Stimulated activated CD8-positive, alpha-beta memory T cell treated with anti-CD3 and anti-CD28 coated beads, Interleukin-4, amount 100 ng/mL, for 1 hour (primary cell): ENCODE measurements at regions not wholly inside any gene's neighbourhood (a gene's known extent, or its start where the extent isn't known, plus 50 kb on each side); places are given as distances from the start of the nearest gene placed in this dataset.
"Not testable (repeated sequence)": the region's sequence is repeated elsewhere in the genome, so short reads cannot be mapped to it uniquely, and the experiment has no call there.

Experiments used
- DNase-seq, 2 donors: peaks; one replicate each; pipeline ENCODE4 v3.0.0-alpha.2; 2020; ENCODE audit warnings: low read depth in 2 of 2, low spot score in 1 of 2

- no peak for DNase-seq
Measured at GRCh38 chr22:27240298-27241075, 561.1 kb downstream of the MN1 start.

DNA sequence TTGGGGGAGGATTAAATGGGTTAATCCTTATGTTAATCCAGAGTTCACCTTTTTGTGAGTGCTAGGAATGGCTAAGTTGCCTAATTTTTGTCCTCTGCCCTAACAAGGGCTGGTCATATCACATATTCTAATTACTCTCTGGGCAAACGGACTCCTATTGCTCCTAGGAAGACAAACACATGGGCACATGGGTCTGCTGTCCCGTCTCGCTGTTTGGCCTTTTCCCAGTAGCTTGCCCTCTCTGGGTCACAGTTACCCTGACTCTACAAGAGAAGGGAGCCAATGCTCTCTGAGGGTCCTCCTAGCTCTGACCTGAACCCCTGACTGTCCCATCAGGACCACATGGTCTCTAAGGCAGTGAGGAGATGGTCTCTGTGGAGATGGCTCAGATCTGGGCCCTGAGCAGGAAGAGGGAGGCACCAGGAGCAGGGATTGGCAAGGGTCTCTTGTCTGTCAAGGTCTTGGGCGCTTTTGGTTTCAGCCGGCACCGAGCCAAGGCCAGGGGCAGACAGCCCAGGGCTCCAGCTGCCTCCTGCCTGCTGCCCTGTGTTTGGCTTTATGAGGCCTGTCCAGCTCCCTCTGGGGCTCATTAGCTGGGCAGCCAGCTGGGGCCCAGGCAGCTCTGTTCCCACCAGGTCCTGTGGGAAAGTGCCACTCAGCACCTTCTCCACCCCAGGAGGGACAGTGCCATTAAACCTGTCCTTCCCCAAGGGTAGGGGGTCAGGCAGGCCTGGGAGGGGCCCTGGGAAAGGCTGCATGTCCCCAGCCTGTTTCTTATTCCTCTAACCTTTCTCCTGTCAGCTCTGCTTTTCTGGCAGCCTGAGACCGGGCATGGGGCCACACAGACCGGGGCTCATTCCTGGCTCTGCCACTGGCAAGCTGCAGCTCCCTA lies 559.9 kb downstream of the MN1 start:
- no peak for DNase-seq

DNA sequence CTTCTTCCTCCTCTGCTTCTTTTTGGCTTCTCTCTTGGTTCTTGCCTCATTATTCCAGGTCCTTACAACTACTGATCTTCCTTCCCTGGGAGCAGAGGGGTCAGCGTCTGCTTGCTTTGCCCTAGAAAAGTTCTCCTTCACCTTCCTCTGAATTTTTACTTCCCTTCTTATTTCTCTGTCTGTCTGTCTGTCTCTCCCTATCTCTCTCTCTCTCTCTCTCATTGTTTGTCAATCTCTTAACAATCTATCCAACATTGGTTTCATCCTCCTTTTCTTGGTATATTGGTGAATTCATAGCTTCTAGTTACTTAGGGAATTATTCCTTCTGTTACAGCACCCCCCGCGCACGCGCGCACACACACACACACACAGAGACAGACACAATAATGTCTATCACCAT lies 559.1 kb downstream of the MN1 start:
- DNase-seq = no peak

DNA sequence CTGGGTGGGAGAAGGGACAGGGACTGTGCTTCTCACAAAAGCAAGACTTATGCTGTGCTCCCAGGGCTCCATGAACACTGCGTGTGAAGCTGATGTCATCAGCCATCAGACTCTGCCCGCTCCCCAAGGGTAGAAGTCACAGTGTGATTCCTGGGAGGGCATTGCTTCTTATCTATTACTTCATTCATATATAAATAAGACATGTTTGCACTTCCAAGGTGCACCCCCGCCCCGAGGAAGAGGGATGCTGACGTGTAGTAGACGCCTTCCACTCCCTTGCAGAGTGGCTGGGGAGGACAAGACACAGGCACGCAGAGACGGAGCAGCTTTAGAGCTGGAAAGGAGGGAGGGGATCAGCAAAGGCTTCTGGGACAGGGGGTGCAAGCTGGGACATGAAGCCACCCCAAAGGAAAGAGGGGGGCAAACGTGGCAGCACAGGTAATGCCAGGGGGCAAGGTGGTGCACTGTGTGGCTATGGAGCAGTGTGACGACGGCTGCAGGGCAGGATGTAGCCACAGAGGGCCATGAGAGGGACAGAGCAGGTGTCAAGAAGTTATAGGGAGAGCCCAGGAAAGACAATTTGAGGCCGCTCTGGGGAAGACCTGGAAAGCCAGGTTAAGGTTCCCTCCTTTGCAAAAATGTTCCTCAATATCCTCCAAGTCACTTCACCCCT lies 558.5 kb downstream of the MN1 start:
- DNase-seq = no peak

GRCh38 chr22:27244328-27244727 lies 557.2 kb downstream of the MN1 start:
- DNase-seq = no peak

- no peak for DNase-seq
Measured at GRCh38 chr22:27245056-27245455, 556.5 kb downstream of the MN1 start.

GRCh38 chr22:27246558-27246957 lies 555.0 kb downstream of the MN1 start:
- DNase-seq = no peak

DNA sequence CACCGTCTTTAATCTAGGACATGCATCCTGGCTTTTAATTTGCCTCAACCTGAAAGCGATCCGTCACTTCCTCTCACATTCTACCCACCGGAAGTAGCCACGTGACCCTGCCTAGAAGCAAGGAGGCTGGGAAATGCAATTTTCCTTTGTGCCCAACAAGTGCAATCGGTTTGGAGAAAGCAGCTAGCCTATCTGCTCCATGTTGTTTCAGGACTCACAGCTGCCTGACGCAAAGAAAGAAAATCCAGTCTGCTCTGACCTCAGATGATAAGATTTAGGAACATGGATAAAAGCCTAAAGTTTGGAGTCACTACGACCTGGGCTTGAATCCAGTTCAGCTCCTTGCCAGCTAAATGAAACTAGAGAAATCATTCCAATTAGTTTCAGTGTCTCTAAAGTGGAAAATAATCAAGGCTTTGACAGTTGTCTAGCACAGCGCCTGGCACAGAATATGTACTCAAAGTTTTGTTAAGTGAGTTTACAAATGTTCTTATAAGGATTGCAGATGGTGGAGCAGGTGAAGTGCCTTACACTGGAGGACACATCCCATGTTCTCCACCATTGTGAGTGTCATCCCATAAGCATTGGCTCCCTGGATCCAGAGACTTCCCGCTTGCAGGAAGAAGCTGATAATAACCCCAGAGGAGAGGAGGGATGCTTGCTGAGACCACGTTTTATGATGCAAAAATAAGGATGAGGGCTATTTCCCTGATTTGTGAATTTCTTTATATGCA lies 553.7 kb downstream of the MN1 start:
- DNase-seq = no peak

DNA sequence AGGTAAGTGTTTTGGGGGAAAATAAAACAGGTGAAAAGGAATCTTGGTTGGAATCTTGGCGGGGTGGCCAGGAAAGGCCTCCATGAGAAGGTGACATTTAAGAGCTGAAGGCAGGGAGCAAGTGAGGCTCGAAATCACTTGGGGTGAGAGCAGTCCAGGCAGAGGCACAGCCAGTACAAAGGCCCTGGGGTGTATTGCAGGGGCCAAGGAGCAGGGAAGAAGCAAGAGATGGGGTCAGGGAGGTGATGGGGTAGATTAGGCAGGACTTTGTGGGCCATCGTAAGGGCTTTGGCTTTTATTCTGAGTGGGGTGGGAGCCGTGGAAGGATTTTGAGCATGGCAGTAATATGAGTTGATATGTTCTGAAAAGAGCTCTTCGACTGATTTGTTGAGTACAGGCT lies 551.1 kb downstream of the MN1 start:
- no peak for DNase-seq

DNA sequence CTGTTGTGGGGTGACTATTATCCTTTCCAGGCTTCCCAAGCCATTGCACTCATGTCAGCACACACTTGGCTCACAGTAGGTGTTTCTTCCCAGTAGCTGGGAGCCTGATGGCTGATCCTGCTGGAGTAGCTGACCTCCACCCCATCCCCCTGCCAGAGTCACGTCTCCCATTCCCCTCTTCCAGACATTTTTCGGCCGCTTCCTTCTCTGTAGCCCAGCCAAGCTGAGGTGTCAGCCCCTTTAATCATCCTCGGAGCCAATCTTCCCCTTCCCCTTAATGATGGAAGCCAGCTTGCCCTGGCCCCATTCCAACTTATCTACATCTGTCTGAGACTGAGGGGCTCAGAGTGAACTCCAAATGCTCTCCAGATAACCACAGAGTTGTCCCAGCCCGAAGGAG lies 550.7 kb downstream of the MN1 start:
- DNase-seq = no peak

DNA sequence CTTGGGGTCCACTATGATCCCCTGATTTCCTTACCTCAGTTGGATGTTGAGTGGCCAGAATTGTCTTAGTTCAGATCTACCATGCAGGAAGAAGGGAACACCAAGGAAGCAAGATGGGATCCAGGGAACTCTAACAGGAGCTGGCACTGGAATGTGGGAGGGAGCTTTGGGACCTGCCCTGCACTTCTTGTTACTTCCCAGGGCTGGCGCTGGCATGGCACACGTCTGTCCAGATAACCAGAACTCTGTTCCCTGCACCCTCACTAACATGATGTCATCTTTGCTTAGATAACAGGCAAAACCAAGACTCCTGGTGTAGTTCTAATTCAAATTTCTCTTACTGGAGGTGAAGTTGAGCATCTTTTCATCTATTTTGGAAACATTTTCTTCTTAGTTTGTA lies 550.0 kb downstream of the MN1 start:
- no peak for DNase-seq

GRCh38 chr22:27252282-27253049 lies 549.1 kb downstream of the MN1 start:
- no peak for DNase-seq

DNA sequence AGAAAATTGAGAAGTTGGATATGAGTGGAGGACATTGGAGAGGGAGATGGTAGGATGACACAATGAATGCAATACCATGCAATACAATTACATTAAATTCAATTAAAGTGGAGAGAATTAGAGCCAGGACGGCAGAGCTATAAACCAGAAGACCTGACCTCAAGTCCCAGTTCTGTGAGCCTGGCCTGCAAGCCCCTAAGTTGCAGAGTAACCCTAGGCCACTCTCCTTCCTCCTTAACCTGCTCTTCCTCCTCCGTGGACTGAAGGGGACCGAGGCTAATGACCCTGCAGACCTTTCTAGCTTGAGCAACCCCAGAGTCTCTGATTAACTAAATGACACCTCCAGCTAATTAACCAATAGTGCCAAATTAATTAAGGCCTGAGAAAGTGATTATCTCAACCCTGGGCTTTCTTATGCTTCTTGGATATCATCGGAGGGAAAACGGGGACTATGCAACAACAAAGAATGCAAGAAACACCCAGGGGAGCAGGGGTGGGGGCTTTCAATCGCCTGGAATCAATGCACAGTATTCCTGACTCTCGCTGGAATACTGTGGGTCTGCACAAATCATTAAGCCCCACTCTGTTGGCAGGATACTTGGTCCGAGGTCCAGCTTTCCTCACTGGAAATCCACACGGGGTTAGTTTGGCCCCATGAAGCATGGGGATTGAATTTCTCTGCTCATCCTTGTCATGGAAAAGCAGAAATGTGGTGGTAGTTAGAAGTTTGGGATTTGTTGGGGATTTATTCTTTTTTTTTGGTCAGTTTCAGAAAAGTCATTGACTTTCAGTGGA lies 548.3 kb downstream of the MN1 start:
- DNase-seq = no peak

DNA sequence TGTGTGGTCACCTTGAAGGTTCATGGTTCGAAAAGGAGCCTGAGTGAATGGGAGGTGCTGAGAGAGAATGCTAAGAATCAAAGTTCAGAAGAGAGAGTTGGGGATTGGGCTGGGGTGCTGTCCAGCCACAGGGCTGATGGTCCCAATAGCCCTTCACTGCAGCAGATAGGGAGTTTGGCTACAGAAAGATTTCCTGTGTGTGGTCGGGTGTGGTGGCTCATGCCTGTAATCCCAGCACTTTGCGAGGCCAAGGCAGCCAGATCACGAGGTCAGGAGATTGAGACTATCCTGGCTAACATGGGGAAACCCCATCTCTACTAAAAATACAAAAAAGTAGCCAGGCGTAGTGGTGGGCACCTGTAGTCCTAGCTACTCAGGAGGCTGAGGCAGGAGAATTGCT lies 547.5 kb downstream of the MN1 start:
- not testable (repeated sequence) for DNase-seq

GRCh38 chr22:27255580-27255979 lies 546.0 kb downstream of the MN1 start:
- no peak for DNase-seq

GRCh38 chr22:27257987-27258386 lies 543.6 kb downstream of the MN1 start:
- no peak for DNase-seq

- DNase-seq = no peak
Measured at GRCh38 chr22:27258616-27259172, 542.9 kb downstream of the MN1 start.

- no peak for DNase-seq
Measured at GRCh38 chr22:27259433-27259832, 542.1 kb downstream of the MN1 start.

DNA sequence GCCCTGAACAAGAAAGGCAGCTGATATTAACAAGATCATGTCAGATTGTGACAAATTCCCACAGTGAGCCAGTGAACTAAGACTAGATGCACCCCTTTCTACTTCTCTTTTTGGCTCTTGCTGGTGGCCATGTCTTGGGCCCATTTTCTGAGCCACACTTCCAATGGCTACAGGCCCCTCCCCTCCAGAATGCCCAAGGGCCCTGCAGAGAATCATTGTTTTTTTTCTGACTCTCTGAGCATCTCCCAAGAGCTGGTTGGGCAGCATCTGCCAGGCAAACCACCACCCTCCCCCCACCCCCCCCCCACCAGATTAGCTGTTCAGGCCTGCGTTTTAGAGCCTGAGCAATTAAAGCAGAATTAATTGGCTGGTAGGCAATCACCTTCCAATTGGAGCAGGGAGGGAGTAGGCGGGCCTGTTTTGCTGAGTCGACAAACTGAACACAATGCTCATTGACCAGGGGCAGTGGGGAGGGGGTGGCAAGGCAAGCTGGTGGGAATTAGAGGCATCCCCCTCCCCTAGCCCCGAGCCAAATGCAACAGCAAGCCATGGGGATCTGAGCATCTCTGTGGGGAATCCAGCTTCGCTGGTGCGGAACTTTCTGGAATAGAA lies 541.4 kb downstream of the MN1 start:
- no peak for DNase-seq
